ENCODE measurements at regions not wholly inside any gene's neighbourhood (a gene's known extent, or its start where the extent isn't known, plus 50 kb on each side); places are given as distances from the start of the nearest gene placed in this dataset.

DNA sequence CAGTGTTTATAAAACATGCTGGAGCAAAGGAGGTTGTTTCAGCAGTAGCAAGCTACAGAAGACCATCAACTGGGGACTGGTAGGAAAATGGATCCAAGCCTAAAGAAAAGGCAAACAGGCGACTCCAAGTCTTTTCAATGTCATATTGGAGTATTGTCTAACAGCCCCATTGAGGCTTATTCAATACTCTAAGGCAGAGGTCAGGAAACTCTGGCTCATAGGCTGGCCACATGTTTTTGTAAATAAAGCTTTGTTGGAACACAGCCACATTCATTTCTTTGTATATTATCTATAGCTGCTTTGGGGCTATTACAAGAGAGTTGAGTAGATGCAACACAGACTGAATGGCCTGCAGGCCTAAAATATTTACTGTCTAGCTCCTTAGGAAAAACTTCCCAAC lies 77.5 kb downstream of the RPL22L1 start:
- no peaks in the 10 kb centered on the region for H3K27me3 ChIP-seq
- H3K27ac ChIP-seq, result no peak overlapping the region
- H3K9me3 ChIP-seq, result peaks cover 0 to 3% (median 0%) of the 10 kb centered on the region in 3 donors
- no peaks in the 10 kb centered on the region for H3K36me3 ChIP-seq
- H3K4me3 ChIP-seq, result no peak overlapping the region
- TF ChIP-seq, protein P1, sequence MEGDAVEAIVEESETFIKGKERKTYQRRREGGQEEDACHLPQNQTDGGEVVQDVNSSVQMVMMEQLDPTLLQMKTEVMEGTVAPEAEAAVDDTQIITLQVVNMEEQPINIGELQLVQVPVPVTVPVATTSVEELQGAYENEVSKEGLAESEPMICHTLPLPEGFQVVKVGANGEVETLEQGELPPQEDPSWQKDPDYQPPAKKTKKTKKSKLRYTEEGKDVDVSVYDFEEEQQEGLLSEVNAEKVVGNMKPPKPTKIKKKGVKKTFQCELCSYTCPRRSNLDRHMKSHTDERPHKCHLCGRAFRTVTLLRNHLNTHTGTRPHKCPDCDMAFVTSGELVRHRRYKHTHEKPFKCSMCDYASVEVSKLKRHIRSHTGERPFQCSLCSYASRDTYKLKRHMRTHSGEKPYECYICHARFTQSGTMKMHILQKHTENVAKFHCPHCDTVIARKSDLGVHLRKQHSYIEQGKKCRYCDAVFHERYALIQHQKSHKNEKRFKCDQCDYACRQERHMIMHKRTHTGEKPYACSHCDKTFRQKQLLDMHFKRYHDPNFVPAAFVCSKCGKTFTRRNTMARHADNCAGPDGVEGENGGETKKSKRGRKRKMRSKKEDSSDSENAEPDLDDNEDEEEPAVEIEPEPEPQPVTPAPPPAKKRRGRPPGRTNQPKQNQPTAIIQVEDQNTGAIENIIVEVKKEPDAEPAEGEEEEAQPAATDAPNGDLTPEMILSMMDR (IDR thresholded peaks at IDR 0.05), result no peak
- intact Hi-C loops (cut with DNase I; ENCODE audit: low total_unique reads), result no loop called here
- H3K4me1 ChIP-seq, result no peaks in the 10 kb centered on the region
- DNase-seq, result no peak

DNA sequence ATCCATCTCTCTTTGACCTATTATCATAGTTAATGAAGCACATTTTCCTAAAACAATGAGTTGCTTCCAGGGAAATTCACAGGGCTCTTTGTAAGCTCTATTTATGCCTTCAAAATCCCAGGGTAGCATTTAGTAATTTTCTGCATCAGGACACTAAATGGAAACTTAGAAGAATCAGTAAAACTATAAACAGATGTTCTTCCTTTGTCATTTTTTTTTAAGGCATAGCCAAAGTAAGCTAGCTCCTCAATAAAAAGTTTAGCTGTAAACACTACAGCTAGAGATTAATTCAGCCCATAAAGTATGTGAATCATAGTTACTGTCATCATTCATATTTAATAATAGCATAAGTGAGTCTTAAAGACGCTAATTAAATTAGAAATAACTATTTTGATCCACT lies 79.3 kb downstream of the RPL22L1 start:
- Histone ChIP-seq H3K4me3 (no peak overlapping the region), H3K36me3 (no peaks in the 10 kb centered on the region), H3K9me3 (no peaks in the 10 kb centered on the region), H3K27ac (no peak overlapping the region), H3K4me1 (no peaks in the 10 kb centered on the region), H3K27me3 (no peaks in the 10 kb centered on the region)
- intact Hi-C loops (cut with DNase I; ENCODE audit: low total_unique reads), result no loop called here
- no peak for DNase-seq
- TF ChIP-seq, protein P1 (IDR thresholded peaks at IDR 0.05), result no peak

DNA sequence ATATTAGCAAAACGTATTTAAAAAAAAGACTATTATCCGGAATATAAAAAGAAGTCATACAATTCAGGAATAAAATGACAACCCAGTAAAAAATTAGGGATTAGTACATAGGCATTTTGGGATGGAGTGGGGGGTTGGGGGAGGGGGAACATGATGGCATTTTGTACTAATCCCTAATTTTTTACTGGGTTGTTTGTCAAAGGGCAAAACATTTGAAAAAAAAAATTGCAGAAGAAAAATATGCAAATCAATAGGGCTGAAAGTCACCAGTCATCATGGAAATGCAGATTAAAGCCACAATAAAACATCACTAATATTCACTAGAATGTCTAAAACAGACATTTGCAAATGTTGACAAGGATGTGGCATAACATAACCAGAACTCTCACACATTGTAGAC lies 82.5 kb downstream of the RPL22L1 start:
- intact Hi-C loops (cut with DNase I; ENCODE audit: low total_unique reads), result no loop called here
- TF ChIP-seq, protein P1 (IDR thresholded peaks at IDR 0.05), result no peak
- no peak overlapping the region for H3K27ac ChIP-seq
- H3K27me3 ChIP-seq, result no peaks in the 10 kb centered on the region
- H3K9me3 ChIP-seq, result peaks cover 0 to 3% (median 0%) of the 10 kb centered on the region in 3 donors
- no peaks in the 10 kb centered on the region for H3K4me1 ChIP-seq
- no peak for DNase-seq
- H3K36me3 ChIP-seq, result no peaks in the 10 kb centered on the region
- H3K4me3 ChIP-seq, result no peak overlapping the region

DNA sequence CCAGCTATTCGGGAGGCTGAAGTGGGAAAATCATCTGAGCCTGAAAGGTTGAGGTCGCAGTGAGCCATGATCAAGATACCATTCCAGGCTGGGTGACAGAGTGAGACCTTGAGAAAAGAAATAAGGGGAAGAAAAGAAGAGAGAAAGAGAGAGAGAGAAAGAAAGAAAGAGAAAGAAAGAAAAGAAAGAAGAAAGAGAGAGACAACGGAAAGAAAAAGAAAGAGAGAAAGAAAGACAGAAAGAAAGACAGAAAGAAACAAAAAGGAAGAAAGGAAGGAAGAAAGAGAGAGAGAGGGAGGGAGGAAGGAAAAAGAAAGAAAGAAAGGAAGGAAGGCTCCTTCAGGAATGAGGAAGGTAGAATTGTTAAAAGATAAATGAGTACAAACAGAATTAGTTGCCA lies 84.5 kb downstream of the RPL22L1 start:
- TF ChIP-seq, protein P1 (IDR thresholded peaks at IDR 0.05), result no peak
- Histone ChIP-seq H3K4me3 (no peak overlapping the region), H3K27ac (no peak overlapping the region), H3K9me3 (peaks cover 0 to 3% (median 0%) of the 10 kb centered on the region in 3 donors), H3K4me1 (no peaks in the 10 kb centered on the region), H3K36me3 (no peaks in the 10 kb centered on the region), H3K27me3 (no peaks in the 10 kb centered on the region)
- no peak for DNase-seq
- intact Hi-C loops (cut with DNase I; ENCODE audit: low total_unique reads), result no loop called here

DNA sequence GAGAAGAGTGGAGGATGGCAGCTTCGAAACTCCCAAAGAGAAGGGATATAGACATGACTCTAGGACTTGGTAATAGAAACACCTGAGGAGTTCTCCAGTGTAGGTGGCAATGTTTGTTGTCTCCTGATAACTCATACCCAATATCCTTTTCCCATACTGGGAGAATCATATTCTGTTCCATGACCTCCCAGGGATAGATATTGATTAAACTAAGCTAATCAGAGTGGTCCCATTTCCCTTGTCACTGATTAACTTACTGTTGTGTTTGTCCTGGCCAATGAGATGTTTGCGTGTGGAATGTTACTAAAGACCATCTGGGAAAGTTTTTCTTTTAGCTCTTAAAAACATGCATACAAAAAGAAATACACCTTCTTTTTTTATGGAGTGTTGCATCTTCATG lies 85.6 kb downstream of the RPL22L1 start:
- Histone ChIP-seq H3K27ac (no peak overlapping the region), H3K9me3 (peaks cover 0 to 3% (median 0%) of the 10 kb centered on the region in 3 donors), H3K4me1 (no peaks in the 10 kb centered on the region), H3K36me3 (no peaks in the 10 kb centered on the region), H3K27me3 (no peaks in the 10 kb centered on the region), H3K4me3 (no peak overlapping the region)
- DNase-seq, result no peak
- TF ChIP-seq, protein P1 (IDR thresholded peaks at IDR 0.05), result no peak
- intact Hi-C loops (cut with DNase I; ENCODE audit: low total_unique reads), result no loop called here

DNA sequence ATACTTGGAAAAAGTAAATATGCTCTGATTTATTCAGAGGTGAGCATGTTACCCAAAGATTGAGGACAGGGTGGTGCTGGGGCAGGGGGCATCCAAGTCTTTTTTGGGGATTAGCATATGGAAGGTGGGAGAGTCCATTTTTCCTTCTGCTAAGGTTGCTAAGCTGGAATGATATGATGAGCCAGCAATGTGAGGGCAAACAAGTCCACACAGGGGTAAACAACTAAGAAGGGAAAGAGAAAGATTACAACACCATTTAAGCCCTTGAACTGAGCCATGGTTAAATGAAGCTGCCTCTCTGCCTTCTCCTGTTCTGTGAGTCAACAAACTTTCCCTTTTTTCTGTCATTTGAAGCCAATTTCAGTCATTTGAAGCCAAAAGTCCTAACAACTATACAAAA lies 89.0 kb downstream of the RPL22L1 start:
- Histone ChIP-seq H3K36me3 (no peaks in the 10 kb centered on the region), H3K27me3 (no peaks in the 10 kb centered on the region), H3K4me3 (no peak overlapping the region), H3K9me3 (peaks cover 0 to 6% (median 3%) of the 10 kb centered on the region in 3 donors), H3K27ac (no peak overlapping the region), H3K4me1 (no peaks in the 10 kb centered on the region)
- TF ChIP-seq, protein P1 (IDR thresholded peaks at IDR 0.05), result no peak
- intact Hi-C loops (cut with DNase I; ENCODE audit: low total_unique reads), result no loop called here
- no peak for DNase-seq

All from tibial artery (tissue), 4 donors.